OCI-LY7 (cell line): ENCODE measurements at regions not wholly inside any gene's neighbourhood (a gene's known extent, or its start where the extent isn't known, plus 50 kb on each side); places are given as distances from the start of the nearest gene placed in this dataset.

Experiments
- EZH2phosphoT487 ChIP-seq: fragments of 200-600 bp; sonication (generic); IDR thresholded peaks from 2 replicates; pipeline ENCODE4 v1.6.1; 2018; ENCODE audit warnings: low read depth, borderline replicate concordance, mild to moderate bottlenecking, mixed run types, antibody characterized with exemption, low read length, moderate library complexity, mixed read lengths
- TF ChIP-seq, protein P1 (sequence below): fragments of 200-600 bp; sonication (generic); conservative IDR thresholded peaks from 2 replicates; pipeline ENCODE4 v1.5.1; 2014; ENCODE audit warnings: mild to moderate bottlenecking, antibody characterized with exemption, low read length, moderate library complexity, mixed read lengths

- TF ChIP-seq, protein P1, sequence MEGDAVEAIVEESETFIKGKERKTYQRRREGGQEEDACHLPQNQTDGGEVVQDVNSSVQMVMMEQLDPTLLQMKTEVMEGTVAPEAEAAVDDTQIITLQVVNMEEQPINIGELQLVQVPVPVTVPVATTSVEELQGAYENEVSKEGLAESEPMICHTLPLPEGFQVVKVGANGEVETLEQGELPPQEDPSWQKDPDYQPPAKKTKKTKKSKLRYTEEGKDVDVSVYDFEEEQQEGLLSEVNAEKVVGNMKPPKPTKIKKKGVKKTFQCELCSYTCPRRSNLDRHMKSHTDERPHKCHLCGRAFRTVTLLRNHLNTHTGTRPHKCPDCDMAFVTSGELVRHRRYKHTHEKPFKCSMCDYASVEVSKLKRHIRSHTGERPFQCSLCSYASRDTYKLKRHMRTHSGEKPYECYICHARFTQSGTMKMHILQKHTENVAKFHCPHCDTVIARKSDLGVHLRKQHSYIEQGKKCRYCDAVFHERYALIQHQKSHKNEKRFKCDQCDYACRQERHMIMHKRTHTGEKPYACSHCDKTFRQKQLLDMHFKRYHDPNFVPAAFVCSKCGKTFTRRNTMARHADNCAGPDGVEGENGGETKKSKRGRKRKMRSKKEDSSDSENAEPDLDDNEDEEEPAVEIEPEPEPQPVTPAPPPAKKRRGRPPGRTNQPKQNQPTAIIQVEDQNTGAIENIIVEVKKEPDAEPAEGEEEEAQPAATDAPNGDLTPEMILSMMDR = no peak
- TF ChIP-seq EZH2phosphoT487 = no peak
These were observed 108.7 kb upstream of the RAB6C start for GRCh38 chr2:129870685-129871241.
